A549 (cell line): ENCODE measurements at regions not wholly inside any gene's neighbourhood (a gene's known extent, or its start where the extent isn't known, plus 50 kb on each side); places are given as distances from the start of the nearest gene placed in this dataset.

ENCODE experiments used
- ATAC-seq, 2 experiments: fragments of 200-7000 bp in 1 of 2; fragments of >200 bp in 1 of 2; cut with Nextera tagmentation in 1 of 2; cut with Tn5 transposase in 1 of 2; 3 replicates each; pipeline versions ENCODE4 v1.8.0 to v1.9.1; 2018 to 2020; ENCODE audit warnings: mild to moderate bottlenecking in 1 of 2, moderate library complexity in 1 of 2
- CTCF ChIA-PET: fragments of 300-600 bp; sonication (Branson Sonifier 250); formaldehyde crosslinking; extraction: SDS; loops from one replicate; lab custom pipeline; 2021; ENCODE audit warnings: antibody characterized with exemption, inconsistent platforms; lab: Yijun Ruan, JAX
- POLR2A ChIA-PET: fragments of 350-600 bp; formaldehyde crosslinking; extraction: SDS; loops from one replicate; lab custom pipeline; 2021; ENCODE audit warnings: antibody characterized with exemption, inconsistent platforms; lab: Yijun Ruan, JAX
- DNase-seq, 2 experiments: peaks; one replicate each; pipeline versions ENCODE4 v3.0.0 to v3.0.0-alpha.2; 2011 to 2016; ENCODE audit warnings: low read depth in 1 of 2, low spot score in 1 of 2
- FAIRE-seq: peaks from 2 replicates; lab custom pipeline; 2011; peaks lifted over from hg19 to GRCh38; lab: Jason Lieb, UNC
- H3K27ac ChIP-seq, 2 experiments: fragments of >200 bp; sonication (Bioruptor Twin); formaldehyde crosslinking; 3 replicates each; pipeline ENCODE4 v1.5.1; 2016 to 2017
- H3K4me1 ChIP-seq: fragments of >200 bp; sonication (Bioruptor Twin); formaldehyde crosslinking; 3 replicates; pipeline ENCODE4 v1.6.1; 2016
- H3K4me2 ChIP-seq: fragments of >200 bp; sonication (Bioruptor Twin); formaldehyde crosslinking; 3 replicates; pipeline ENCODE4 v1.6.1; 2016
- H3K4me3 ChIP-seq: fragments of >200 bp; sonication (Bioruptor Twin); formaldehyde crosslinking; 3 replicates; pipeline ENCODE4 v1.5.1; 2016
- H3K9me3 ChIP-seq: fragments of >200 bp; sonication (Bioruptor Twin); formaldehyde crosslinking; 3 replicates; pipeline ENCODE4 v1.6.1; 2016
- CBX8 ChIP-seq: fragments of 200-600 bp; sonication (generic); IDR thresholded peaks from 2 replicates; pipeline ENCODE4 v1.6.1; 2016
- CHD4 ChIP-seq: fragments of 200-600 bp; sonication (generic); IDR thresholded peaks from 2 replicates; pipeline ENCODE4 v1.6.1; 2016; ENCODE audit warnings: antibody characterized with exemption, mild to moderate bottlenecking, borderline replicate concordance
- EHMT2 ChIP-seq: fragments of 200-600 bp; sonication (generic); IDR thresholded peaks from 2 replicates; pipeline ENCODE4 v1.6.1; 2016; ENCODE audit warnings: antibody characterized with exemption, low read depth, mild to moderate bottlenecking, moderate library complexity
- EP300 ChIP-seq, 2 experiments: fragments of >200 bp; sonication (Bioruptor Twin); formaldehyde crosslinking; IDR thresholded peaks; 2 replicates in 1 of 2; 3 replicates in 1 of 2; pipeline ENCODE4 v1.6.1; 2016 to 2017
- ESRRA ChIP-seq: fragments of 150-350 bp; IDR thresholded peaks from 2 replicates; pipeline ENCODE4 v1.6.1; 2014; ENCODE audit warnings: mild to moderate bottlenecking, low read length, borderline replicate concordance
- HDAC2 ChIP-seq: fragments of 200-600 bp; sonication (generic); IDR thresholded peaks from 2 replicates; pipeline ENCODE4 v1.6.1; 2016
- HOXB13 ChIP-seq: fragments of 250-450 bp; sonication (Bioruptor Pico); IDR thresholded peaks from 2 replicates; pipeline ENCODE4 v1.5.0; 2020; ENCODE audit warnings: low read depth, mild to moderate bottlenecking, moderate library complexity
- KDM1A ChIP-seq: fragments of 200-600 bp; sonication (generic); IDR thresholded peaks from 2 replicates; pipeline ENCODE4 v1.6.1; 2016; ENCODE audit warnings: low read depth, mild to moderate bottlenecking
- MAFK ChIP-seq: fragments of 450-650 bp; IDR thresholded peaks from 2 replicates; pipeline ENCODE4 v1.6.1; 2014; ENCODE audit not compliant: partially characterized antibody
- MAZ ChIP-seq: fragments of 150-350 bp; IDR thresholded peaks from 2 replicates; pipeline ENCODE4 v1.6.1; 2014; ENCODE audit warnings: antibody characterized with exemption, low read depth, low read length, borderline replicate concordance
- MYC ChIP-seq: IDR thresholded peaks from 2 replicates; pipeline ENCODE4 v1.6.1; 2012; ENCODE audit warnings: mild to moderate bottlenecking, inconsistent platforms, low read length, improper control_type of control experiment, borderline replicate concordance
- NFE2L2 ChIP-seq: fragments of 150-350 bp; conservative IDR thresholded peaks from 2 replicates; pipeline ENCODE4 v1.6.1; 2014; ENCODE audit warnings: low read length
- NPAS2 ChIP-seq: fragments of 250-450 bp; sonication (Bioruptor Pico); IDR thresholded peaks from 2 replicates; pipeline ENCODE4 v1.8.0; 2022; ENCODE audit warnings: mild to moderate bottlenecking, moderate library complexity, borderline replicate concordance
- POLR2A ChIP-seq: IDR thresholded peaks from 2 replicates; pipeline ENCODE4 v1.6.1; 2012; ENCODE audit warnings: mild to moderate bottlenecking, low read length
- RAD21 ChIP-seq, 2 experiments: fragments of >200 bp in 1 of 2; sonication (Bioruptor Twin) in 1 of 2; formaldehyde crosslinking in 1 of 2; IDR thresholded peaks in 1 of 2; conservative IDR thresholded peaks in 1 of 2; 2 replicates in 1 of 2; 3 replicates in 1 of 2; pipeline ENCODE4 v1.6.1; 2012 to 2018; ENCODE audit warnings: inconsistent platforms in 1 of 2
- RARB ChIP-seq: fragments of 250-450 bp; sonication (Bioruptor Pico); IDR thresholded peaks from 2 replicates; pipeline ENCODE4 v1.8.0; 2021; ENCODE audit warnings: mild to moderate bottlenecking, moderate library complexity
- RCOR1 ChIP-seq: fragments of 150-350 bp; IDR thresholded peaks from 2 replicates; pipeline ENCODE4 v1.6.1; 2014; ENCODE audit warnings: antibody characterized with exemption, low read length, low read depth
- SMC3 ChIP-seq: fragments of >200 bp; sonication (Bioruptor Twin); formaldehyde crosslinking; IDR thresholded peaks from 3 replicates; pipeline ENCODE4 v1.6.1; 2018; ENCODE audit warnings: inconsistent platforms
- ZC3H11A ChIP-seq: fragments of 450-650 bp; IDR thresholded peaks from 2 replicates; pipeline ENCODE4 v1.6.1; 2014; ENCODE audit warnings: antibody characterized with exemption, mild to moderate bottlenecking
- ZSCAN20 ChIP-seq: fragments of 250-450 bp; sonication (Bioruptor Pico); IDR thresholded peaks from 2 replicates; pipeline ENCODE4 v1.8.0; 2022; ENCODE audit warnings: mild to moderate bottlenecking, moderate library complexity
- WGBS: methylation state at CpG from one replicate; pipeline ENCODE4 v1.1.6; 2017; ENCODE audit errors: missing lambda C conversion rate; 5-methylcytosine and 5-hydroxymethylcytosine counted together
- TF ChIP-seq, protein P1 (sequence below): IDR thresholded peaks from 2 replicates; pipeline ENCODE4 v1.6.1; 2012
- TF ChIP-seq, protein P2 (sequence below): fragments of >200 bp; sonication (Bioruptor Twin); formaldehyde crosslinking; IDR thresholded peaks from 2 replicates; pipeline ENCODE4 v1.6.1; 2016
- TF ChIP-seq, protein P3 (sequence below): IDR thresholded peaks from 2 replicates; pipeline ENCODE4 v1.6.1; 2012
- TF ChIP-seq, protein P4 (sequence below): IDR thresholded peaks from 2 replicates; pipeline ENCODE4 v1.6.1; 2012; ENCODE audit warnings: low read depth, borderline replicate concordance

DNA sequence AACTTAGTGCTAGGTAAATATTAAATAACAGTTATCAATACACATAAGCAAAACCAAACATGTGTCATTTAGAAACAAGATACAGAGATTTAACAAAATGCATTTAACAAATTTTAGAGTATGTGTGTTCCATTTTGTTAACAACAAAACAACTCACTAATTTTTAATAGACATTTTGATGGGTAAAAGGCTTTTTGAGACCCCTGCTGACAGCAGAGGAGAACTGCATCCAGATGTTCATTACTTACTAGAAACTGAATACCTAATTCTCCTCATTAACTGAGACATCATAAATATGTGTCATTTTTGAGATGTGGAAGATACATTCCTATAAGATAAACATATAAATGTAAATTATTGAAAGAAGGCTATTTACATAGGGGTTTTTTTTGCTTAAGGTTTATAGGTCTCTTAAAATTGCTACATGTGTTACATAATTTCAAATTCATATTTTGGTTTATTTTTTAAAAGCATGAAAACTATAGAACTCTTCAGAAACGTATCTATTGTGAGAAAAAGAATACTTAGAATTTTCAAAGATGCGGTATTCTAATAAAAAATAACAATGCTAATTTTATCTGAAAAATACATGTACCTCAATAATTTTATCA, 1009.8 kb downstream of the TUSC7 start (continued):
- TF ChIP-seq, protein P1, sequence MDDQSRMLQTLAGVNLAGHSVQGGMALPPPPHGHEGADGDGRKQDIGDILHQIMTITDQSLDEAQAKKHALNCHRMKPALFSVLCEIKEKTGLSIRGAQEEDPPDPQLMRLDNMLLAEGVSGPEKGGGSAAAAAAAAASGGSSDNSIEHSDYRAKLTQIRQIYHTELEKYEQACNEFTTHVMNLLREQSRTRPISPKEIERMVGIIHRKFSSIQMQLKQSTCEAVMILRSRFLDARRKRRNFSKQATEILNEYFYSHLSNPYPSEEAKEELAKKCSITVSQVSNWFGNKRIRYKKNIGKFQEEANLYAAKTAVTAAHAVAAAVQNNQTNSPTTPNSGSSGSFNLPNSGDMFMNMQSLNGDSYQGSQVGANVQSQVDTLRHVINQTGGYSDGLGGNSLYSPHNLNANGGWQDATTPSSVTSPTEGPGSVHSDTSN, result no peak
- TF ChIP-seq MYC (no peak), ZC3H11A (no peak), EP300 (IDR thresholded peaks at IDR 0.05) (no peak), SMC3 (peak; percentile 87), EHMT2 (no peak), KDM1A (no peak), CHD4 (no peak), MAZ (no peak), ZSCAN20 (no peak), CBX8 (no peak), ESRRA (no peak), RARB (CRISPR knock-in tag) (no peak)
- TF ChIP-seq, protein P2, sequence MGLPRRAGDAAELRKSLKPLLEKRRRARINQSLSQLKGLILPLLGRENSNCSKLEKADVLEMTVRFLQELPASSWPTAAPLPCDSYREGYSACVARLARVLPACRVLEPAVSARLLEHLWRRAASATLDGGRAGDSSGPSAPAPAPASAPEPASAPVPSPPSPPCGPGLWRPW, result no peak
- TF ChIP-seq, protein P3, sequence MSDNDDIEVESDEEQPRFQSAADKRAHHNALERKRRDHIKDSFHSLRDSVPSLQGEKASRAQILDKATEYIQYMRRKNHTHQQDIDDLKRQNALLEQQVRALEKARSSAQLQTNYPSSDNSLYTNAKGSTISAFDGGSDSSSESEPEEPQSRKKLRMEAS, result no peak

DNA sequence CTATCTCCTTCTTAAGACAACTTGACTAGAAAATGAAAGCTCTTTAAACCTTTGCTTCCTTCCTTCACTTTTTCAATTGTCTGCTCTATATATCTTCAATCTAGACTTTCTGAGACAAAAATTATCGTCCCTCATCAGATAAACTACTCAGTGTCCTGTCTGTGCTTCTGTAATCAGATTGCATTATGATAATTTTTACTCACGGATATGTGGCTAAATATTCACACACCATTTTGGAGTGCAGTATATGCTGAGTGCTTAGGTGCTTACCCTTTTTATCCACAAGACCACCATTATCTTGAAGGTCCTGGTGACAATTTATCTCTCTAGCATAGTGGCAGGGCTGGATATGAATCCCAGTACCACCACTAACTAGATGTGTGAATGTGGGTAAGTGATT, 1012.3 kb downstream of the TUSC7 start:
- H3K4me2 ChIP-seq, result no peak overlapping the region
- no peaks in the 10 kb centered on the region for H3K9me3 ChIP-seq
- no peak overlapping the region for H3K4me3 ChIP-seq
- DNase-seq (no peak), ATAC-seq (no peak), FAIRE-seq (no peak)
- CTCF ChIA-PET, result interaction anchor here (0.6 to 2.5 kb wide), 3 partner anchors 17 to 276 kb away, joined by 3 to 8 read pairs (median 4); no protein-coding TSS in a partner anchor
- WGBS, result 63% methylated on average over 2 of the region's 2 CpGs
- H3K4me1 ChIP-seq, result no peaks in the 10 kb centered on the region
- POLR2A ChIA-PET, result no interaction called here
- H3K27ac ChIP-seq, result no peak overlapping the region
- TF ChIP-seq NPAS2, result no peak
- no peak for TF ChIP-seq NFE2L2
- no peak for TF ChIP-seq RAD21 (conservative IDR thresholded peaks at IDR 0.05 in 1 of 2, IDR thresholded peaks at IDR 0.05 in 1 of 2)
- TF ChIP-seq MAFK, result no peak
- no peak for TF ChIP-seq HOXB13 (CRISPR knock-in tag)
- TF ChIP-seq, protein P2, result no peak
- TF ChIP-seq POLR2A, result no peak
- TF ChIP-seq, protein P4, sequence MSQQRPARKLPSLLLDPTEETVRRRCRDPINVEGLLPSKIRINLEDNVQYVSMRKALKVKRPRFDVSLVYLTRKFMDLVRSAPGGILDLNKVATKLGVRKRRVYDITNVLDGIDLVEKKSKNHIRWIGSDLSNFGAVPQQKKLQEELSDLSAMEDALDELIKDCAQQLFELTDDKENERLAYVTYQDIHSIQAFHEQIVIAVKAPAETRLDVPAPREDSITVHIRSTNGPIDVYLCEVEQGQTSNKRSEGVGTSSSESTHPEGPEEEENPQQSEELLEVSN, result no peak

DNA sequence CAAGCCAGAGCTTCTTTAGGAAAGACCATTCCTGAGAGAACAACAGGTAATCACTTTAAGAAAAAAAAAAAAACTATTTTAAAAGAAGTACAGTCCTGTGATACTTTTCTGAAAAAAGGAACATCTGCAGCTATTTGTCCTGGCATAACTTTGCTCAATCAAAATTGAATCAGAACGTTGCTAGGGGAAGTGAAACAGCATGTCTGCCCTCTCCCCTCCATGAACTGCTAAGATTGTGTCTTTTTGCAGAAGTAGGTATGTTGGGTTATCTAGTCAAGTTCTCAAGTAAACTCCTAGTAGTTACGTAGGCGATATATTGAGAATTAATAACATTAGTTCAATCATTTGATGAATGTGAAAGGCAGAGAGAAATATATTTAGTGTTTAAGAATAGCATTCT, 1013.3 kb downstream of the TUSC7 start:
- POLR2A ChIA-PET, result no interaction called here
- DNase-seq (no peak), FAIRE-seq (no peak), ATAC-seq (no peak)
- Histone ChIP-seq H3K4me1 (no peaks in the 10 kb centered on the region), H3K27ac (no peak overlapping the region), H3K4me2 (no peak overlapping the region), H3K4me3 (no peak overlapping the region), H3K9me3 (no peaks in the 10 kb centered on the region)
- CTCF ChIA-PET, result no interaction called here
- 69% methylated on average over 3 of the region's 3 CpGs for WGBS
- TF ChIP-seq RCOR1 (no peak), MAZ (no peak), MAFK (no peak), HDAC2 (no peak)
